WTC11 (cell line): ENCODE measurements at regions not wholly inside any gene's neighbourhood (a gene's known extent, or its start where the extent isn't known, plus 50 kb on each side); places are given as distances from the start of the nearest gene placed in this dataset.

ENCODE experiments used
- ATAC-seq: fragments of 200-7000 bp; cut with Tn5 transposase; 2 replicates; pipeline ENCODE4 v1.10.0; 2021; ENCODE audit warnings: mild to moderate bottlenecking, moderate library complexity
- CTCF ChIA-PET: fragments of 300-600 bp; sonication (Branson Sonifier 250); formaldehyde crosslinking; loops from one replicate; lab custom pipeline; 2021; ENCODE audit warnings: antibody characterized with exemption; lab: Charles Lee
- POLR2A ChIA-PET: fragments of 350-600 bp; sonication (Branson Sonifier 250); formaldehyde crosslinking; loops from one replicate; lab custom pipeline; 2021; ENCODE audit warnings: antibody characterized with exemption; lab: Charles Lee
- DNase-seq: peaks from one replicate; pipeline ENCODE4 v3.0.0; 2021; ENCODE audit warnings: low spot score
- H3K27ac Mint-ChIP-seq: 2 replicates; pipeline ENCODE4 v1.8.0; 2021; ENCODE audit warnings: mixed read lengths
- H3K27me3 Mint-ChIP-seq: 2 replicates; pipeline ENCODE4 v1.8.0; 2021; ENCODE audit warnings: low read depth, mild to moderate bottlenecking, moderate library complexity, mixed read lengths
- H3K36me3 Mint-ChIP-seq: 2 replicates; pipeline ENCODE4 v1.8.0; 2021; ENCODE audit warnings: mixed read lengths
- H3K4me1 Mint-ChIP-seq: 2 replicates; pipeline ENCODE4 v1.8.0; 2022; ENCODE audit warnings: mixed read lengths
- H3K4me3 Mint-ChIP-seq: 2 replicates; pipeline ENCODE4 v1.8.0; 2021; ENCODE audit warnings: mild to moderate bottlenecking, moderate library complexity, mixed read lengths
- H3K9me3 Mint-ChIP-seq: 2 replicates; pipeline ENCODE4 v1.8.0; 2021; ENCODE audit warnings: mixed read lengths
- CBFB ChIP-seq: sonication (generic); formaldehyde crosslinking; IDR thresholded peaks from 2 replicates; pipeline ENCODE4 v1.8.1; 2022; ENCODE audit warnings: mild to moderate bottlenecking, low read depth, missing genetic modification reagents
- GABPB1 ChIP-seq: sonication (generic); formaldehyde crosslinking; IDR thresholded peaks from 2 replicates; pipeline ENCODE4 v1.8.1; 2023; ENCODE audit warnings: mild to moderate bottlenecking, missing genetic modification reagents
- GTF2I ChIP-seq: fragments of 250-450 bp; sonication (Bioruptor Pico); conservative IDR thresholded peaks from 2 replicates; pipeline ENCODE4 v1.4.0; 2021; ENCODE audit warnings: mild to moderate bottlenecking
- KAT7 ChIP-seq: sonication (generic); formaldehyde crosslinking; IDR thresholded peaks from 2 replicates; pipeline ENCODE4 v1.8.1; 2023; ENCODE audit warnings: missing genetic modification reagents, mild to moderate bottlenecking, borderline replicate concordance
- MXD4 ChIP-seq: fragments of 250-450 bp; sonication (Bioruptor Pico); IDR thresholded peaks from 2 replicates; pipeline ENCODE4 v1.8.0; 2021; ENCODE audit warnings: mild to moderate bottlenecking, moderate library complexity, borderline replicate concordance
- NFATC4 ChIP-seq: fragments of 250-450 bp; sonication (Bioruptor Pico); IDR thresholded peaks from 2 replicates; pipeline ENCODE4 v1.9.0; 2021; ENCODE audit warnings: mild to moderate bottlenecking
- NR3C1 ChIP-seq: sonication (generic); formaldehyde crosslinking; conservative IDR thresholded peaks from 2 replicates; pipeline ENCODE4 v1.8.1; 2023; ENCODE audit warnings: low read depth, mild to moderate bottlenecking, missing genetic modification reagents
- TCF7 ChIP-seq: sonication (generic); formaldehyde crosslinking; IDR thresholded peaks from 2 replicates; pipeline ENCODE4 v1.8.0; 2022; ENCODE audit warnings: mild to moderate bottlenecking, low read depth, missing genetic modification reagents, moderate library complexity
- ZNF219 ChIP-seq: sonication (generic); formaldehyde crosslinking; IDR thresholded peaks from 2 replicates; pipeline ENCODE4 v1.8.0; 2023; ENCODE audit warnings: missing genetic modification reagents, mild to moderate bottlenecking, borderline replicate concordance
- ZNF232 ChIP-seq: sonication (generic); formaldehyde crosslinking; IDR thresholded peaks from 2 replicates; pipeline ENCODE4 v1.8.0; 2022; ENCODE audit warnings: mild to moderate bottlenecking, missing genetic modification reagents
- ZNF317 ChIP-seq: sonication (generic); formaldehyde crosslinking; IDR thresholded peaks from 2 replicates; pipeline ENCODE4 v1.8.1; 2023; ENCODE audit warnings: low read depth, mild to moderate bottlenecking, moderate library complexity, missing genetic modification reagents, borderline replicate concordance
- ZNF416 ChIP-seq: fragments of 250-450 bp; sonication (Bioruptor Pico); IDR thresholded peaks from 2 replicates; pipeline ENCODE4 v1.9.0; 2021; ENCODE audit warnings: mild to moderate bottlenecking, inconsistent platforms
- TF ChIP-seq, protein P1 (sequence below): sonication (generic); formaldehyde crosslinking; IDR thresholded peaks from 2 replicates; pipeline ENCODE4 v1.8.0; 2023; ENCODE audit warnings: mild to moderate bottlenecking, missing genetic modification reagents
- TF ChIP-seq, protein P2 (sequence below): sonication (generic); formaldehyde crosslinking; conservative IDR thresholded peaks from 2 replicates; pipeline ENCODE4 v1.8.1; 2022; ENCODE audit warnings: mild to moderate bottlenecking, missing genetic modification reagents
- TF ChIP-seq, protein P3 (sequence below): sonication (generic); formaldehyde crosslinking; IDR thresholded peaks from 2 replicates; pipeline ENCODE4 v1.8.0; 2022; ENCODE audit warnings: mild to moderate bottlenecking, missing genetic modification reagents
- TF ChIP-seq, protein P4 (sequence below): fragments of 250-450 bp; sonication (Bioruptor Pico); IDR thresholded peaks from 2 replicates; pipeline ENCODE4 v2.1.2; 2022; ENCODE audit warnings: mild to moderate bottlenecking, moderate library complexity
- TF ChIP-seq, protein P5 (sequence below): sonication (generic); formaldehyde crosslinking; IDR thresholded peaks from 2 replicates; pipeline ENCODE4 v1.8.0; 2022; ENCODE audit warnings: missing genetic modification reagents
- TF ChIP-seq, protein P6 (sequence below): sonication (generic); formaldehyde crosslinking; IDR thresholded peaks from 2 replicates; pipeline ENCODE4 v1.8.1; 2023; ENCODE audit warnings: mild to moderate bottlenecking, missing genetic modification reagents, borderline replicate concordance

DNA sequence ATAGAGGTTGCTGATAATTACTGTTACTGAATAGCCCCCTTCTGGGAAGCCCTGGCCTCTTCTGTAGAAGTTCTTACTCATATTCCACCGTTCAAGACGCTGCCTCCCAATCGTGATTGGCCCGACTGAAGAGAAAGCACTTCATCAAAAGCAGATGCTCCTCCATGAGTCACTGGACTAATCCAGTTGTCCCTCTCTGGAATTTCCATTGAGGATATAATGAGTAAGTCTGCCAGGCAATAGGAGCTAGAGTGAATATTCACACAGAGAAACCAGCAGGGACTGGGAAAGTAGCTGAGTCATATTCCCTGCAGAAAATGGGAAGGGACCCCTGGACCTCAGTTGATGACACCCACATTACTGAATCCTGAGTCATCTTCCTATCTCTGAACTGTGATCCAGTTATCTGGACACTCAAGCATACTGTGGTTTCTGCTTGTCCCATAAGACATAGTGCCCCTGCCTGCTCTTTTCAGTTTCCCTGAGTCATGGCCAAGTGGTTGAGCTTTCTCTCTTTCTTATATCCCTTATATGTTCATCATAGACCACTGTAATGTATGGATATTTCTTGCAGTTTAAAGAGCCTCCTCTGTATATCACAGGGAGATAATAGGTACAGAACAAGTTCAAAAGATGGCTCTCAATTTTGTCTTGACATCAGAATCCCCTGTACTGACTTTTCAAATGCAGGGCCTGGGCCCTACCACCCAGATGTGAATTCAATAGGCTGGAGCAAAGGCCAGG, 151.2 kb upstream of the CDIN1 start:
- peaks cover 3% of the 10 kb centered on the region for H3K9me3 Mint-ChIP-seq
- ATAC-seq (no peak), DNase-seq (no peak)
- H3K36me3 Mint-ChIP-seq = no peaks in the 10 kb centered on the region
- no peaks in the 10 kb centered on the region for H3K27me3 Mint-ChIP-seq
- POLR2A ChIA-PET = no interaction called here
- no peak overlapping the region for H3K4me3 Mint-ChIP-seq
- CTCF ChIA-PET = no interaction called here
- TF ChIP-seq, protein P1, sequence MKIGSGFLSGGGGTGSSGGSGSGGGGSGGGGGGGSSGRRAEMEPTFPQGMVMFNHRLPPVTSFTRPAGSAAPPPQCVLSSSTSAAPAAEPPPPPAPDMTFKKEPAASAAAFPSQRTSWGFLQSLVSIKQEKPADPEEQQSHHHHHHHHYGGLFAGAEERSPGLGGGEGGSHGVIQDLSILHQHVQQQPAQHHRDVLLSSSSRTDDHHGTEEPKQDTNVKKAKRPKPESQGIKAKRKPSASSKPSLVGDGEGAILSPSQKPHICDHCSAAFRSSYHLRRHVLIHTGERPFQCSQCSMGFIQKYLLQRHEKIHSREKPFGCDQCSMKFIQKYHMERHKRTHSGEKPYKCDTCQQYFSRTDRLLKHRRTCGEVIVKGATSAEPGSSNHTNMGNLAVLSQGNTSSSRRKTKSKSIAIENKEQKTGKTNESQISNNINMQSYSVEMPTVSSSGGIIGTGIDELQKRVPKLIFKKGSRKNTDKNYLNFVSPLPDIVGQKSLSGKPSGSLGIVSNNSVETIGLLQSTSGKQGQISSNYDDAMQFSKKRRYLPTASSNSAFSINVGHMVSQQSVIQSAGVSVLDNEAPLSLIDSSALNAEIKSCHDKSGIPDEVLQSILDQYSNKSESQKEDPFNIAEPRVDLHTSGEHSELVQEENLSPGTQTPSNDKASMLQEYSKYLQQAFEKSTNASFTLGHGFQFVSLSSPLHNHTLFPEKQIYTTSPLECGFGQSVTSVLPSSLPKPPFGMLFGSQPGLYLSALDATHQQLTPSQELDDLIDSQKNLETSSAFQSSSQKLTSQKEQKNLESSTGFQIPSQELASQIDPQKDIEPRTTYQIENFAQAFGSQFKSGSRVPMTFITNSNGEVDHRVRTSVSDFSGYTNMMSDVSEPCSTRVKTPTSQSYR (CRISPR knock-in tag) = no peak
- no peak for TF ChIP-seq KAT7 (CRISPR knock-in tag)
- peak overlapping the region; percentile 34; the same call in 1 of the 2 replicates for H3K27ac Mint-ChIP-seq
- peaks cover 23% of the 10 kb centered on the region for H3K4me1 Mint-ChIP-seq

DNA sequence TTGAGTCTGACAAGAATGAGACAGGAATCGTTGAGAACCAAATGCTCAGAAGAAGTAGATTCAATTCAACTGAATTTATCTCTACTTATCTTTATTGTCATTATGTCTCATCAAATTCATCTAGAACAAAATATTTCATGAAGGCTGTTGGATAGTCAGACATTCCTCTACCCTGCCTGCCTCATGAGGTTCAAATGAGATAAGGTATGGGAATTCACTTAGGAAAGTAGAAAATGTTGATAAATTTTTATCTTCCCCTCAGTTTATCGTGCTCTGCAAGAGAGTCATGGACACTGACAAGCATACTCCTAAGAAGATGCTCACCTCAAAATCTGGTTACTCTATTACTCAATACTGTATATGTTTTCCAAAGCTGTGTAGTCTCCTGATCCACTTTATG, 149.7 kb upstream of the CDIN1 start:
- DNase-seq (no peak), ATAC-seq (no peak)
- ChIA-PET CTCF (no interaction called here), POLR2A (no interaction called here)
- Mint-ChIP-seq H3K4me3 (no peak overlapping the region), H3K27ac (no peak overlapping the region), H3K27me3 (no peaks in the 10 kb centered on the region), H3K9me3 (no peaks in the 10 kb centered on the region), H3K36me3 (no peaks in the 10 kb centered on the region), H3K4me1 (peaks cover 14% of the 10 kb centered on the region)
- TF ChIP-seq GTF2I (CRISPR knock-in tag) (no peak), TCF7 (CRISPR knock-in tag) (no peak), NR3C1 (CRISPR knock-in tag) (no peak), CBFB (CRISPR knock-in tag) (no peak), ZNF232 (CRISPR knock-in tag) (no peak)

DNA sequence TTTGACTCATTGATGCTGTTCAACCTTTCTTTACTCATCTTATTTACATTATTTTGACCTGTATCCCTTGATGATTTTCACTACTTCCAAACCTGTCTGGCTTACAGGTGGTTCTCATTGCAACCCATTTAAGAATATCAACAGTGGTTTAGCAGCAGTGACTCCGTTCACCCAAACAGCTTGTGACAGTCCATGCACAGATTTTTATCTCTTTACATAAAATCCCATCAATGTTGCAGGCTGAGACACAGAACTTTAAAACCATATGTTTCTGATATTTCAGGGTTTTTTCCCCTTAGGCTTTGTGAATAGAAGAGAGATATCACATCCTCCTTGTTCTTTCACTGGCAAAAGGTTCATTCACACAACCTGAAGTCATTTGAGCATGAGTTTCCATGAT, 149.1 kb upstream of the CDIN1 start:
- no peaks in the 10 kb centered on the region for H3K27me3 Mint-ChIP-seq
- CTCF ChIA-PET = no interaction called here
- H3K27ac Mint-ChIP-seq = no peak overlapping the region
- TF ChIP-seq, protein P2, sequence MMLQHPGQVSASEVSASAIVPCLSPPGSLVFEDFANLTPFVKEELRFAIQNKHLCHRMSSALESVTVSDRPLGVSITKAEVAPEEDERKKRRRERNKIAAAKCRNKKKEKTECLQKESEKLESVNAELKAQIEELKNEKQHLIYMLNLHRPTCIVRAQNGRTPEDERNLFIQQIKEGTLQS (CRISPR knock-in tag) = no peak
- no peak for TF ChIP-seq MXD4
- TF ChIP-seq, protein P3, sequence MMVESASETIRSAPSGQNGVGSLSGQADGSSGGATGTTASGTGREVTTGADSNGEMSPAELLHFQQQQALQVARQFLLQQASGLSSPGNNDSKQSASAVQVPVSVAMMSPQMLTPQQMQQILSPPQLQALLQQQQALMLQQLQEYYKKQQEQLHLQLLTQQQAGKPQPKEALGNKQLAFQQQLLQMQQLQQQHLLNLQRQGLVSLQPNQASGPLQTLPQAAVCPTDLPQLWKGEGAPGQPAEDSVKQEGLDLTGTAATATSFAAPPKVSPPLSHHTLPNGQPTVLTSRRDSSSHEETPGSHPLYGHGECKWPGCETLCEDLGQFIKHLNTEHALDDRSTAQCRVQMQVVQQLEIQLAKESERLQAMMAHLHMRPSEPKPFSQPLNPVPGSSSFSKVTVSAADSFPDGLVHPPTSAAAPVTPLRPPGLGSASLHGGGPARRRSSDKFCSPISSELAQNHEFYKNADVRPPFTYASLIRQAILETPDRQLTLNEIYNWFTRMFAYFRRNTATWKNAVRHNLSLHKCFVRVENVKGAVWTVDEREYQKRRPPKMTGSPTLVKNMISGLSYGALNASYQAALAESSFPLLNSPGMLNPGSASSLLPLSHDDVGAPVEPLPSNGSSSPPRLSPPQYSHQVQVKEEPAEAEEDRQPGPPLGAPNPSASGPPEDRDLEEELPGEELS = no peak
- TF ChIP-seq ZNF317 (CRISPR knock-in tag) = no peak
- TF ChIP-seq, protein P4, sequence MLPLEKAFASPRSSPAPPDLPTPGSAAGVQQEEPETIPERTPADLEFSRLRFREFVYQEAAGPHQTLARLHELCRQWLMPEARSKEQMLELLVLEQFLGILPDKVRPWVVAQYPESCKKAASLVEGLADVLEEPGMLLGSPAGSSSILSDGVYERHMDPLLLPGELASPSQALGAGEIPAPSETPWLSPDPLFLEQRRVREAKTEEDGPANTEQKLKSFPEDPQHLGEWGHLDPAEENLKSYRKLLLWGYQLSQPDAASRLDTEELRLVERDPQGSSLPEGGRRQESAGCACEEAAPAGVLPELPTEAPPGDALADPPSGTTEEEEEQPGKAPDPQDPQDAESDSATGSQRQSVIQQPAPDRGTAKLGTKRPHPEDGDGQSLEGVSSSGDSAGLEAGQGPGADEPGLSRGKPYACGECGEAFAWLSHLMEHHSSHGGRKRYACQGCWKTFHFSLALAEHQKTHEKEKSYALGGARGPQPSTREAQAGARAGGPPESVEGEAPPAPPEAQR (CRISPR knock-in tag) = no peak
- TF ChIP-seq, protein P5, sequence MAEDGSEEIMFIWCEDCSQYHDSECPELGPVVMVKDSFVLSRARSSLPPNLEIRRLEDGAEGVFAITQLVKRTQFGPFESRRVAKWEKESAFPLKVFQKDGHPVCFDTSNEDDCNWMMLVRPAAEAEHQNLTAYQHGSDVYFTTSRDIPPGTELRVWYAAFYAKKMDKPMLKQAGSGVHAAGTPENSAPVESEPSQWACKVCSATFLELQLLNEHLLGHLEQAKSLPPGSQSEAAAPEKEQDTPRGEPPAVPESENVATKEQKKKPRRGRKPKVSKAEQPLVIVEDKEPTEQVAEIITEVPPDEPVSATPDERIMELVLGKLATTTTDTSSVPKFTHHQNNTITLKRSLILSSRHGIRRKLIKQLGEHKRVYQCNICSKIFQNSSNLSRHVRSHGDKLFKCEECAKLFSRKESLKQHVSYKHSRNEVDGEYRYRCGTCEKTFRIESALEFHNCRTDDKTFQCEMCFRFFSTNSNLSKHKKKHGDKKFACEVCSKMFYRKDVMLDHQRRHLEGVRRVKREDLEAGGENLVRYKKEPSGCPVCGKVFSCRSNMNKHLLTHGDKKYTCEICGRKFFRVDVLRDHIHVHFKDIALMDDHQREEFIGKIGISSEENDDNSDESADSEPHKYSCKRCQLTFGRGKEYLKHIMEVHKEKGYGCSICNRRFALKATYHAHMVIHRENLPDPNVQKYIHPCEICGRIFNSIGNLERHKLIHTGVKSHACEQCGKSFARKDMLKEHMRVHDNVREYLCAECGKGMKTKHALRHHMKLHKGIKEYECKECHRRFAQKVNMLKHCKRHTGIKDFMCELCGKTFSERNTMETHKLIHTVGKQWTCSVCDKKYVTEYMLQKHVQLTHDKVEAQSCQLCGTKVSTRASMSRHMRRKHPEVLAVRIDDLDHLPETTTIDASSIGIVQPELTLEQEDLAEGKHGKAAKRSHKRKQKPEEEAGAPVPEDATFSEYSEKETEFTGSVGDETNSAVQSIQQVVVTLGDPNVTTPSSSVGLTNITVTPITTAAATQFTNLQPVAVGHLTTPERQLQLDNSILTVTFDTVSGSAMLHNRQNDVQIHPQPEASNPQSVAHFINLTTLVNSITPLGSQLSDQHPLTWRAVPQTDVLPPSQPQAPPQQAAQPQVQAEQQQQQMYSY (CRISPR knock-in tag) = no peak
- TF ChIP-seq, protein P6, sequence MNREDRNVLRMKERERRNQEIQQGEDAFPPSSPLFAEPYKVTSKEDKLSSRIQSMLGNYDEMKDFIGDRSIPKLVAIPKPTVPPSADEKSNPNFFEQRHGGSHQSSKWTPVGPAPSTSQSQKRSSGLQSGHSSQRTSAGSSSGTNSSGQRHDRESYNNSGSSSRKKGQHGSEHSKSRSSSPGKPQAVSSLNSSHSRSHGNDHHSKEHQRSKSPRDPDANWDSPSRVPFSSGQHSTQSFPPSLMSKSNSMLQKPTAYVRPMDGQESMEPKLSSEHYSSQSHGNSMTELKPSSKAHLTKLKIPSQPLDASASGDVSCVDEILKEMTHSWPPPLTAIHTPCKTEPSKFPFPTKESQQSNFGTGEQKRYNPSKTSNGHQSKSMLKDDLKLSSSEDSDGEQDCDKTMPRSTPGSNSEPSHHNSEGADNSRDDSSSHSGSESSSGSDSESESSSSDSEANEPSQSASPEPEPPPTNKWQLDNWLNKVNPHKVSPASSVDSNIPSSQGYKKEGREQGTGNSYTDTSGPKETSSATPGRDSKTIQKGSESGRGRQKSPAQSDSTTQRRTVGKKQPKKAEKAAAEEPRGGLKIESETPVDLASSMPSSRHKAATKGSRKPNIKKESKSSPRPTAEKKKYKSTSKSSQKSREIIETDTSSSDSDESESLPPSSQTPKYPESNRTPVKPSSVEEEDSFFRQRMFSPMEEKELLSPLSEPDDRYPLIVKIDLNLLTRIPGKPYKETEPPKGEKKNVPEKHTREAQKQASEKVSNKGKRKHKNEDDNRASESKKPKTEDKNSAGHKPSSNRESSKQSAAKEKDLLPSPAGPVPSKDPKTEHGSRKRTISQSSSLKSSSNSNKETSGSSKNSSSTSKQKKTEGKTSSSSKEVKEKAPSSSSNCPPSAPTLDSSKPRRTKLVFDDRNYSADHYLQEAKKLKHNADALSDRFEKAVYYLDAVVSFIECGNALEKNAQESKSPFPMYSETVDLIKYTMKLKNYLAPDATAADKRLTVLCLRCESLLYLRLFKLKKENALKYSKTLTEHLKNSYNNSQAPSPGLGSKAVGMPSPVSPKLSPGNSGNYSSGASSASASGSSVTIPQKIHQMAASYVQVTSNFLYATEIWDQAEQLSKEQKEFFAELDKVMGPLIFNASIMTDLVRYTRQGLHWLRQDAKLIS (CRISPR knock-in tag) = no peak
- no peak for TF ChIP-seq ZNF219 (CRISPR knock-in tag)
- TF ChIP-seq GABPB1 = no peak
- no peak for TF ChIP-seq NFATC4 (CRISPR knock-in tag)
- no peak for TF ChIP-seq ZNF416 (CRISPR knock-in tag)

More for the DNA sequence above, 149.1 kb upstream of the CDIN1 start:
- ATAC-seq (no peak), DNase-seq (no peak)
- no peak overlapping the region for H3K4me3 Mint-ChIP-seq
- peaks cover 12% of the 10 kb centered on the region for H3K4me1 Mint-ChIP-seq
- H3K36me3 Mint-ChIP-seq = no peaks in the 10 kb centered on the region
- POLR2A ChIA-PET = no interaction called here
- no peaks in the 10 kb centered on the region for H3K9me3 Mint-ChIP-seq
